ENCODE measurements at regions not wholly inside any gene's neighbourhood (a gene's known extent, or its start where the extent isn't known, plus 50 kb on each side); places are given as distances from the start of the nearest gene placed in this dataset.

DNA sequence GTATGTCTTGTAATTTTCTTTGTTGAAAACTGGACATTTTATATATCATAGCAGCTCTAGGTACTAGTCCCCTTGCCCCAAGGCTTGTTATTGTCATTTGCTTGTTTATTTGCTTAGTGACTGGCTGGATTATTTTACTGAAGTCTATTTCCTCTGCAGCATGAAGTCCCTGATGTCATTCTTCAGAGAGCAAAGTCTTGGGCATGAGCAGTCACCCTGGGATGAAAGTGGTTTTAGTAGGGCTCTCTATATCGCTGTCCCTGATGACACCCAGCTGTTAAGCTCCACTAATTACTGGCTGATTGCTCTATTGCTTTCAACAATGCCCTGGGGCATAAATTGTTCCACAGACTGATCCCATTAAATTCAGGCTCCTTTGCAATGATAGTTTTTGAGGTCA, 113.5 kb upstream of the USP9X start:
- in situ Hi-C loops (cut with MboI; ENCODE audit: low sequenced_read_pairs in 4 of 4) (no loop called here), intact Hi-C loops (cut with DNase I; ENCODE audit: low total_unique reads) (no loop called here)
- H3K27me3 ChIP-seq = peaks cover 0 to 3% (median 0%) of the 10 kb centered on the region in 3 donors
- no peak for TF ChIP-seq CTCF (IDR thresholded peaks at IDR 0.05 in 4 of 5, conservative IDR thresholded peaks at IDR 0.05 in 1 of 5)
- no peak for TF ChIP-seq POLR2A (IDR thresholded peaks at IDR 0.05)
- H3K4me1 ChIP-seq = no peaks in the 10 kb centered on the region
- H3K9me3 ChIP-seq = peaks cover 0 to 5% (median 0%) of the 10 kb centered on the region in 3 donors
- DNase-seq (no peak), ATAC-seq (no peak)
- no peak overlapping the region for H3K4me3 ChIP-seq
- no peak overlapping the region for H3K27ac ChIP-seq
- H3K36me3 ChIP-seq = no peaks in the 10 kb centered on the region

GRCh38 chrX:40973619-40974018, 111.6 kb upstream of the USP9X start:
- TF ChIP-seq CTCF (IDR thresholded peaks at IDR 0.05 in 4 of 5, conservative IDR thresholded peaks at IDR 0.05 in 1 of 5) (no peak), POLR2A (IDR thresholded peaks at IDR 0.05) (no peak)
- in situ Hi-C loops (cut with MboI; ENCODE audit: low sequenced_read_pairs in 4 of 4) (no loop called here), intact Hi-C loops (cut with DNase I; ENCODE audit: low total_unique reads) (no loop called here)
- no peak overlapping the region for H3K4me3 ChIP-seq
- no peak overlapping the region for H3K27ac ChIP-seq
- ATAC-seq (no peak), DNase-seq (no peak)
- no peaks in the 10 kb centered on the region for H3K36me3 ChIP-seq
- peaks cover 0 to 3% (median 0%) of the 10 kb centered on the region in 3 donors for H3K27me3 ChIP-seq
- H3K9me3 ChIP-seq = peaks cover 0 to 5% (median 0%) of the 10 kb centered on the region in 3 donors
- no peaks in the 10 kb centered on the region for H3K4me1 ChIP-seq

GRCh38 chrX:40975951-40976350, 109.3 kb upstream of the USP9X start:
- peaks cover 0 to 5% (median 0%) of the 10 kb centered on the region in 3 donors for H3K9me3 ChIP-seq
- H3K27me3 ChIP-seq = peaks cover 0 to 3% (median 0%) of the 10 kb centered on the region in 3 donors
- DNase-seq = no peak
- no peaks in the 10 kb centered on the region for H3K36me3 ChIP-seq
- intact Hi-C loops (cut with DNase I; ENCODE audit: low total_unique reads) = no loop called here
- in situ Hi-C loops (cut with MboI; ENCODE audit: low sequenced_read_pairs in 4 of 4) = no loop called here
- no peak for TF ChIP-seq CTCF (IDR thresholded peaks at IDR 0.05 in 4 of 5, conservative IDR thresholded peaks at IDR 0.05 in 1 of 5)
- TF ChIP-seq POLR2A (IDR thresholded peaks at IDR 0.05) = no peak
- ATAC-seq = no peak
- H3K4me1 ChIP-seq = no peaks in the 10 kb centered on the region
- no peak overlapping the region for H3K4me3 ChIP-seq
- no peak overlapping the region for H3K27ac ChIP-seq

DNA sequence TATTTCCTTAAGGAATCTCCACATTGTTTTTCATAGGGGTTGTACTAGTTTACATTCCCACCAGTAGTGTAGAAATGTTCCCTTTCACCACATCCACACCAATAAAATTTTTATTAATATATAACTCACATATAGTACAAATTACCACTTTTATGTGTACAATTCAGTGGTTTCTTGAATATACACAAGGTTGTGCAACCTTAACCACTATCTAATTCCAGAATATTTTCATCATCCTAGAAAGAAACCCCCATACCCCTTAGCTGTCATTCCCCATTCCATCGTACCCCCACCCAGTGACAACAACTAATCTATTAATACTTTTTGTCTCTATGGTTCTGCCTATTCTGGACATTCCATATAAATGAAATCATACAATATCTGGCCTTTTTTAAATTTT, 108.3 kb upstream of the USP9X start:
- Histone ChIP-seq H3K4me1 (no peaks in the 10 kb centered on the region), H3K27me3 (peaks cover 0 to 3% (median 0%) of the 10 kb centered on the region in 3 donors), H3K9me3 (peaks cover 0 to 3% (median 0%) of the 10 kb centered on the region in 3 donors), H3K36me3 (no peaks in the 10 kb centered on the region), H3K4me3 (no peak overlapping the region), H3K27ac (no peak overlapping the region)
- DNase-seq = no peak
- no peak for TF ChIP-seq POLR2A (IDR thresholded peaks at IDR 0.05)
- no peak for TF ChIP-seq CTCF (IDR thresholded peaks at IDR 0.05 in 4 of 5, conservative IDR thresholded peaks at IDR 0.05 in 1 of 5)
- in situ Hi-C loops (cut with MboI; ENCODE audit: low sequenced_read_pairs in 4 of 4) = no loop called here
- ATAC-seq = no peak
- intact Hi-C loops (cut with DNase I; ENCODE audit: low total_unique reads) = no loop called here

DNA sequence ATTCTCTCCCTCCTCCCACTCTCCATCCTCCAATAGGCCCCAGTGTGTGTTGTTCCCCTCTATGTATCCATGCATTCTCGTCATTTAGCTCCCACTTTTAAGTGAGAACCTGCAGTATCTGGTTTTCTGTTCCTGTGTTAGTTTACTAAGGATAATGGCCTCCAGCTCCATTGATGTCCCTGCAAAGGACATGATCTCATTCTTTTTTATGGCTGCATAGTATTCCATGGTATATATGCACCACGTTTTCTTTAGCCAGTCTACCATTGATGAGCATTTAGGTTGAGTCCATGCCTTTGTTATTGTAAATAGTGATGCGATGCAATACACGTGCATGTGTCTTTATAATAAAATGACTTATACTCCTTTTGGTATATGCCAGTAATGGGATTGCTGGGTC, 100.3 kb upstream of the USP9X start:
- no peaks in the 10 kb centered on the region for H3K36me3 ChIP-seq

More for the DNA sequence above, 100.3 kb upstream of the USP9X start:
- Histone ChIP-seq H3K4me1 (no peaks in the 10 kb centered on the region), H3K27ac (no peak overlapping the region), H3K4me3 (no peak overlapping the region), H3K9me3 (no peaks in the 10 kb centered on the region), H3K27me3 (no peaks in the 10 kb centered on the region)
- TF ChIP-seq POLR2A (IDR thresholded peaks at IDR 0.05) (no peak), CTCF (IDR thresholded peaks at IDR 0.05 in 4 of 5, conservative IDR thresholded peaks at IDR 0.05 in 1 of 5) (no peak)
- intact Hi-C loops (cut with DNase I; ENCODE audit: low total_unique reads) (no loop called here), in situ Hi-C loops (cut with MboI; ENCODE audit: low sequenced_read_pairs in 4 of 4) (no loop called here)
- DNase-seq = no peak
- no peak for ATAC-seq

All from gastrocnemius medialis (tissue), 4 donors.